ENCODE measurements at regions not wholly inside any gene's neighbourhood (a gene's known extent, or its start where the extent isn't known, plus 50 kb on each side); places are given as distances from the start of the nearest gene placed in this dataset.

- no peak overlapping the region for H3K4me3 ChIP-seq (ENCODE audit: low read length)
- TF ChIP-seq, protein P1, sequence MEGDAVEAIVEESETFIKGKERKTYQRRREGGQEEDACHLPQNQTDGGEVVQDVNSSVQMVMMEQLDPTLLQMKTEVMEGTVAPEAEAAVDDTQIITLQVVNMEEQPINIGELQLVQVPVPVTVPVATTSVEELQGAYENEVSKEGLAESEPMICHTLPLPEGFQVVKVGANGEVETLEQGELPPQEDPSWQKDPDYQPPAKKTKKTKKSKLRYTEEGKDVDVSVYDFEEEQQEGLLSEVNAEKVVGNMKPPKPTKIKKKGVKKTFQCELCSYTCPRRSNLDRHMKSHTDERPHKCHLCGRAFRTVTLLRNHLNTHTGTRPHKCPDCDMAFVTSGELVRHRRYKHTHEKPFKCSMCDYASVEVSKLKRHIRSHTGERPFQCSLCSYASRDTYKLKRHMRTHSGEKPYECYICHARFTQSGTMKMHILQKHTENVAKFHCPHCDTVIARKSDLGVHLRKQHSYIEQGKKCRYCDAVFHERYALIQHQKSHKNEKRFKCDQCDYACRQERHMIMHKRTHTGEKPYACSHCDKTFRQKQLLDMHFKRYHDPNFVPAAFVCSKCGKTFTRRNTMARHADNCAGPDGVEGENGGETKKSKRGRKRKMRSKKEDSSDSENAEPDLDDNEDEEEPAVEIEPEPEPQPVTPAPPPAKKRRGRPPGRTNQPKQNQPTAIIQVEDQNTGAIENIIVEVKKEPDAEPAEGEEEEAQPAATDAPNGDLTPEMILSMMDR (conservative IDR thresholded peaks at IDR 0.05; ENCODE audit: low read depth, low read length), result no peak
- DNase-seq (ENCODE audit: low read depth), result no peak
Measured at GRCh38 chr5:133670336-133670735, 58.0 kb upstream of the FSTL4 start.

DNA sequence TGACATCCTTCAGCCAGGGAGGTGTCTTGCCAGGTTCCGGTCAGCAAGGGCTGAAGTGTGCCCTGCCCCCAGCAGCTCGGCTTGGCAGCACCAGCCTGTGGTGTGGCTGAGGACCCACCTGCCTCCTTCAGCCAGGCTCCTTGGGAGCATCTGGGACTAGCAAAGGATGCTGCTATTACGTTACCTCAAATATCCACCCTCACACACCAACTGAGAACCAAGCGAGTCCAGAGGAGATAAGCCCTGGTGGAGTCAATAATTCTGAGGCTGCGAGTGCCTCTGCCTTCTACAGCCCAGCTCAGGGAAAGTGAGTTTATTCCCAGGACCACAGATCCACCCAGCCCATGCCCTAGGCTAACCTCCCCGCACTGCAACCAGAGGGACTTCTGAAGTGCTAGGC is 57.1 kb upstream of the FSTL4 start:
- H3K4me3 ChIP-seq (ENCODE audit: low read length), result no peak overlapping the region
- TF ChIP-seq, protein P1 (conservative IDR thresholded peaks at IDR 0.05; ENCODE audit: low read depth, low read length), result no peak
- DNase-seq (ENCODE audit: low read depth), result no peak

DNA sequence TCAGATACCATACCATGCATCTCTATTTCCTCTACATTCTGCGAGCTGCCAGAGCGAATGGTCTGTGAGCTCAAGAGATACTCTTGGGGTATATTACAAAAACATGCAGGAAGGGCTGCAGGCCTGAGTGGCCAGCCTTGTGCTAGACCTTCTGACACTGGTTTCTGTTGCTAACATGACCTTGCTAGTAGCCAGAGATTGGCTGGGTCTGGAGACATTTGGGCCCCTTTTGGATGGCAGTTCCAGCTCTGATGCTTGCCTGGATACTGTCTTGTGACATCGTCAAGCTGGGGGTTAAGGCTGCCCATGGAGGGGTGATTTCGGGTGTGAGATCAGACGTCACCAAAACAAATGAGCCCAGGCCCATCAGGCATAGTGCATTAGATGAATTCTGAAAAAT is 56.1 kb upstream of the FSTL4 start:
- no peak for DNase-seq (ENCODE audit: low read depth)
- H3K4me3 ChIP-seq (ENCODE audit: low read length), result no peak overlapping the region
- TF ChIP-seq, protein P1 (conservative IDR thresholded peaks at IDR 0.05; ENCODE audit: low read depth, low read length), result no peak

DNA sequence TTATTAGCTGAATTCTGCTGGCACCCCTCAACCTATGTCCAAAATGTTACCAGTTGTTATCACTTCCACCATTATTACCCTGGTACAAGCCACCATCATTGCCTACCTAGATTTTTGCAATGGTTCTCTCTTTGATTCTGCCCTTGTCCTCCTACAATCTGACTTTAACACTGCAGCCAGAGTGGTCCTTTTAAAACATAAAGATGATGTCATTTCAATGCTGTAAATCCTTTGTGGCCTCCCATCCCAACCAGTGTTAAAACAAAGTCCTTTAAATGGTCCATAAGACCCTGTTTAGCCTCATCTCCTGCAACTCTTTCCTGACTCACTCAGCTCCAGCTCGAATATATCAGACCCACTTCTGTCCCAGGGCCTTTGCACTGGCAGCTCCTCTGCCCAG is 54.9 kb upstream of the FSTL4 start:
- TF ChIP-seq, protein P1 (conservative IDR thresholded peaks at IDR 0.05; ENCODE audit: low read depth, low read length), result no peak
- DNase-seq (ENCODE audit: low read depth), result no peak
- no peak overlapping the region for H3K4me3 ChIP-seq (ENCODE audit: low read length)

DNA sequence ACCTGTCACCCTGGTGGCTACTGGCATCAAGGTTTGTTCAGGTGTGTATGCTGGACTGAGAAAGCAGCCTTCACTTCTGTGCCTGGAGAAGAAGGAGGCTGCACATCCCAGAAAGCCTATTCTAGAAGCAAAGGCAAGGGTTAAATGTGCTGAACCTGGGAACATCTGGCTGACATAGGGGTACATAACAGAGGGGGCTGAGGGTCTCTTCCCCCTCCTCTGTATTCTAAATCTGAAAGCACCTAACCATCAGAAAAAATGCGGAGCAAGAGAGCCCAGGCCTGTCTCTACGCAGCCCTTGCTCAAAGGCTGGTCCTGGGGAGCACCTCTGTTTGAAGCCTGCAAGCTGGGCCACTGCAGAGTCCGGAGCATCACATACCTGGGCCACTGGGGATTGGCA is 53.2 kb upstream of the FSTL4 start:
- H3K4me3 ChIP-seq (ENCODE audit: low read length), result no peak overlapping the region
- DNase-seq (ENCODE audit: low read depth), result no peak
- TF ChIP-seq, protein P1 (conservative IDR thresholded peaks at IDR 0.05; ENCODE audit: low read depth, low read length), result no peak

DNA sequence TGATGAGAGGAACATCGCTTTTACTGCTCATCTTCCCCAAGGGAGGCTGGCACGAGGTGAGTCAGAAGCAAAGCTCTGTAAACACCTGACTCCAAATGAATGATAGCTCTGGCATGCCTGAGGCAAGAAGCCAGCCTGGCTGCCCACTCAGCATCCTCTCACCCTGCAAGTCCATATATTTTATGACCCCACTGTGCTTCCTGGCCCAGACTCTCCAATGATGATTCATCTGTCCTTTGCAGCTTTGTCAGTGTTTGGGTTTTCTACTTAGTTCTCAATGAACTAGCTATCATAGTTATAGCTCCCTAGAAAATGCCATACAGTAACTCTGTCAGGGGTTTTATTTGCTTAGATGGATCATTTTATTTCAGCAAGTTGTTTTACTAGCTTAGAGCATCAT is 52.1 kb upstream of the FSTL4 start:
- no peak overlapping the region for H3K4me3 ChIP-seq (ENCODE audit: low read length)
- TF ChIP-seq, protein P1 (conservative IDR thresholded peaks at IDR 0.05; ENCODE audit: low read depth, low read length), result no peak
- DNase-seq (ENCODE audit: low read depth), result no peak

DNA sequence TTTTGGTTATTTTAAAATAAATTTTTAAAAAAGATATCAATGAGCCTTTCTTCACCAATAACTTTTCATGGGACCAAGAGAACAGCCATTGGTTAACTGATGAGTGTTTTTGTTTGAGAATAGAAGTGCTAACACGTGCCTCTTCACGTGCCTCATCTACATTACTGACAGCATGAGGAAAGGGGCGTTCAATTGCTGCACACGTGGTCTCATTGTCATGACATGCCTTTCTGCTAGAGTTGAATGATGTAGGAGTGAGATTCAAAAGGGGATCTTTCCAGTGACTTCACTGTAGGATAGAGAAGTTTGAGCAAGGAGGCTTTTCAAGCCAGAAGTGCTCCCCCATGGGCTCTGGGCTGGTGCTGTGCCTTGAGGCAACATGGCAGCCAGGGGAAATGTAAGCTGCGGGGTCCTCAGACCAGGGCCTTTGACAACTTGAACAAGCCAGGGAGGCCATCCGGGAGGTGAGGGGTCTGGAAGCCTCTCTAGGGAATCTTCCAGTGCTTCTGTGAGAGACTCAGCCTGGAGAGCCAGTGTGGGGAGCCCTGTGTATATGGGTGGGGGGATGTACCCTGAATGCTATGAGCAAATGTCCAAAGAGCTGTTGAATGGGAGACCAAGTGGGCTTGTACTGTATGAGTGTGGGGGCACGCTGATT is 51.2 kb upstream of the FSTL4 start:
- no peak overlapping the region for H3K4me3 ChIP-seq (ENCODE audit: low read length)
- TF ChIP-seq, protein P1 (conservative IDR thresholded peaks at IDR 0.05; ENCODE audit: low read depth, low read length), result no peak
- no peak for DNase-seq (ENCODE audit: low read depth)
